Tibial artery (tissue), 4 donors: ENCODE measurements at regions not wholly inside any gene's neighbourhood (a gene's known extent, or its start where the extent isn't known, plus 50 kb on each side); places are given as distances from the start of the nearest gene placed in this dataset.
"Not testable (repeated sequence)": the region's sequence is repeated elsewhere in the genome, so short reads cannot be mapped to it uniquely, and the experiment has no call there.

ENCODE experiments used
- DNase-seq, 2 donors: peaks; one replicate each; pipeline ENCODE4 v3.0.0-alpha.2; 2019
- H3K27ac ChIP-seq, 2 donors: fragments of 200-600 bp; sonication (generic) in 1 of 2; 1 replicate in 1 of 2; 2 replicates in 1 of 2; pipeline ENCODE4 v1.5.1; 2018 to 2019; ENCODE audit warnings: mild to moderate bottlenecking in 1 of 2
- H3K27me3 ChIP-seq, 2 donors: fragments of 200-600 bp; sonication (generic) in 1 of 2; one replicate each; pipeline versions ENCODE4 v1.5.1 to v1.6.0; 2016 to 2019
- H3K36me3 ChIP-seq, 3 donors: fragments of 200-600 bp; sonication (generic) in 2 of 3; one replicate each; pipeline ENCODE4 v1.5.1; 2016 to 2019; ENCODE audit warnings: mild to moderate bottlenecking in 2 of 3
- H3K4me1 ChIP-seq, 4 donors: fragments of 200-600 bp; sonication (generic) in 2 of 4; 1 replicate in 3 of 4; 2 replicates in 1 of 4; pipeline ENCODE4 v1.5.1; 2016 to 2019
- H3K4me3 ChIP-seq, 2 donors: fragments of 200-600 bp; sonication (generic) in 1 of 2; 1 replicate in 1 of 2; 2 replicates in 1 of 2; pipeline ENCODE4 v1.5.1; 2018 to 2019; ENCODE audit warnings: mild to moderate bottlenecking in 2 of 2
- H3K9me3 ChIP-seq, 3 donors: fragments of 200-600 bp; sonication (generic) in 1 of 3; one replicate each; pipeline ENCODE4 v1.5.1; 2016 to 2019
- intact Hi-C: fragments of 100-400 bp; cut with DNase I; formaldehyde crosslinking; loops from one replicate; pipeline ENCODE4 v1.15.0; 2023; ENCODE audit warnings: low total_unique reads
- TF ChIP-seq, protein P1 (sequence below), 2 experiments: fragments of 200-600 bp in 1 of 2; fragments of 450-650 bp in 1 of 2; IDR thresholded peaks; one replicate each; pipeline ENCODE4 v1.5.1; 2017 to 2019; ENCODE audit warnings: antibody characterized with exemption in 2 of 2, mild to moderate bottlenecking in 1 of 2, moderate library complexity in 1 of 2

DNA sequence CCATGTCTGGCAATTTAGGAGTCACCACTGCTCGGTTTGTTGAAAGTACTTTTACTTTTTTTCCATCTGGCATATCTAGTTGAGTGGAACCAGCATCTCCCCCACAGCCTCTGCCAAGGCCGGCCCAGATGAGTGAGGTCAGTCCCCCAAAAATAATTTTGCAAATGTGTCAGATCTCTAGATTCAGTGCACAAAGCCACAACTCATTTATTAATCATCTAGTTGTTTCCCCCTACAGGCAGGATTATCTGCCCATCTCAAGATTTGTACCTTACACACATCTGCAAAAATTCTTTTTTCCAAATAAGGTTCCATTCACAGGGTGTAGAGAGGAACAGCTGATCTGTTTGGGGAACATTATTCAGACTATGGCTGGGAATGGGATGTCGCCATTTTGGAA lies 174.0 kb upstream of the MXRA5 start:
- TF ChIP-seq, protein P1, sequence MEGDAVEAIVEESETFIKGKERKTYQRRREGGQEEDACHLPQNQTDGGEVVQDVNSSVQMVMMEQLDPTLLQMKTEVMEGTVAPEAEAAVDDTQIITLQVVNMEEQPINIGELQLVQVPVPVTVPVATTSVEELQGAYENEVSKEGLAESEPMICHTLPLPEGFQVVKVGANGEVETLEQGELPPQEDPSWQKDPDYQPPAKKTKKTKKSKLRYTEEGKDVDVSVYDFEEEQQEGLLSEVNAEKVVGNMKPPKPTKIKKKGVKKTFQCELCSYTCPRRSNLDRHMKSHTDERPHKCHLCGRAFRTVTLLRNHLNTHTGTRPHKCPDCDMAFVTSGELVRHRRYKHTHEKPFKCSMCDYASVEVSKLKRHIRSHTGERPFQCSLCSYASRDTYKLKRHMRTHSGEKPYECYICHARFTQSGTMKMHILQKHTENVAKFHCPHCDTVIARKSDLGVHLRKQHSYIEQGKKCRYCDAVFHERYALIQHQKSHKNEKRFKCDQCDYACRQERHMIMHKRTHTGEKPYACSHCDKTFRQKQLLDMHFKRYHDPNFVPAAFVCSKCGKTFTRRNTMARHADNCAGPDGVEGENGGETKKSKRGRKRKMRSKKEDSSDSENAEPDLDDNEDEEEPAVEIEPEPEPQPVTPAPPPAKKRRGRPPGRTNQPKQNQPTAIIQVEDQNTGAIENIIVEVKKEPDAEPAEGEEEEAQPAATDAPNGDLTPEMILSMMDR (IDR thresholded peaks at IDR 0.05), result no peak
- no peak for DNase-seq
- Histone ChIP-seq H3K27me3 (no peaks in the 10 kb centered on the region), H3K9me3 (no peaks in the 10 kb centered on the region), H3K4me3 (no peak overlapping the region), H3K4me1 (no peaks in the 10 kb centered on the region), H3K27ac (no peak overlapping the region), H3K36me3 (no peaks in the 10 kb centered on the region)
- intact Hi-C loops, result no loop called here

DNA sequence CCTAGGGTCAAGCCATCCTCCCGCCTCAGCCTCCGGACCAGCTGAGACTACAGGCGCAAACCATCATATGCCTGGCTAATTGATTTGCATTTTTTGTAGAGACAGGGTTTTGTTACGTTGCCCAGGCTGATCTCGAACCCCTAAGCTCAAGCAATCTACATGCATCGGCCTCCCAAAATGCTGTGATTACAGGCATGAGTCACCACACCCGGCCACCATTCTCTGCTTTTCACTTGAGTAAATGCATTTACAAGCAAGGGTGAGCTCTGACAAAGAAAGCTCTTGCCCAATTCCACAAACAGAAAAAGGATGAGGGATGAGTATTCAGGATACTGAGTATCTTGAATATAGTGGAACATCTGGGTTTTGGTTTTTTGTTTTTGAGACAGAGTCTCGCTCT lies 172.9 kb upstream of the MXRA5 start:
- H3K9me3 ChIP-seq, H3K27me3 ChIP-seq, H3K4me3 ChIP-seq, DNase-seq, H3K36me3 ChIP-seq, H3K4me1 ChIP-seq, H3K27ac ChIP-seq, intact Hi-C loops: not testable (repeated sequence)

DNA sequence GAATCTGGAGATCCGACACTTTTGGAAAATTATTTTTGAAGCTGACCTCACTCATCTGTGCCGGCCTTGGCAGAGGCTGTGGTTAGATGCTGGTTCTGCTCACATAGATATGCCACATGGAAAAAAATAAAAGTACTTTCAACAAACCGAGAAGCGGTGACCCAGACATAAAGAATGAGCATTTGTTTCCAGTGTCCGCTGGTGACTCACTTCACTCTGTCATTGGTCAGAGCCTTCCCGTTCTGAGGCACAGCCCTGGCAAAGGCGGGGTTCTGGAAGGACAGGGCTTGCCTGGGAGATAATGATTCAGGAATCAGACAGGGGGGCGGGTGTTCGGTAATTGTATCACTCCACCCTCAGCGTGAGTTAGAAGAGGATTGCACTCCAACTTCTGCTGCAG lies 172.4 kb upstream of the MXRA5 start:
- Histone ChIP-seq H3K27me3 (no peaks in the 10 kb centered on the region), H3K4me1 (no peaks in the 10 kb centered on the region), H3K9me3 (no peaks in the 10 kb centered on the region), H3K27ac (no peak overlapping the region), H3K4me3 (no peak overlapping the region), H3K36me3 (no peaks in the 10 kb centered on the region)
- peak; percentile 37 to 71 for DNase-seq
- TF ChIP-seq, protein P1 (IDR thresholded peaks at IDR 0.05), result no peak
- intact Hi-C loops, result no loop called here

GRCh38 chrX:3516051-3516541 lies 169.6 kb upstream of the MXRA5 start:
- intact Hi-C loops, result no loop called here
- H3K27me3 ChIP-seq, result no peaks in the 10 kb centered on the region
- no peak for DNase-seq
- no peaks in the 10 kb centered on the region for H3K36me3 ChIP-seq
- no peak overlapping the region for H3K27ac ChIP-seq
- no peak overlapping the region for H3K4me3 ChIP-seq
- H3K4me1 ChIP-seq, result no peaks in the 10 kb centered on the region
- TF ChIP-seq, protein P1 (IDR thresholded peaks at IDR 0.05), result no peak
- H3K9me3 ChIP-seq, result no peaks in the 10 kb centered on the region

- DNase-seq, result no peak
- TF ChIP-seq, protein P1 (IDR thresholded peaks at IDR 0.05), result no peak
- Histone ChIP-seq H3K4me1 (no peaks in the 10 kb centered on the region), H3K9me3 (no peaks in the 10 kb centered on the region), H3K36me3 (no peaks in the 10 kb centered on the region), H3K27me3 (no peaks in the 10 kb centered on the region), H3K4me3 (no peak overlapping the region), H3K27ac (no peak overlapping the region)
- intact Hi-C loops, result no loop called here
These were observed 168.5 kb upstream of the MXRA5 start for GRCh38 chrX:3514996-3515395.

DNA sequence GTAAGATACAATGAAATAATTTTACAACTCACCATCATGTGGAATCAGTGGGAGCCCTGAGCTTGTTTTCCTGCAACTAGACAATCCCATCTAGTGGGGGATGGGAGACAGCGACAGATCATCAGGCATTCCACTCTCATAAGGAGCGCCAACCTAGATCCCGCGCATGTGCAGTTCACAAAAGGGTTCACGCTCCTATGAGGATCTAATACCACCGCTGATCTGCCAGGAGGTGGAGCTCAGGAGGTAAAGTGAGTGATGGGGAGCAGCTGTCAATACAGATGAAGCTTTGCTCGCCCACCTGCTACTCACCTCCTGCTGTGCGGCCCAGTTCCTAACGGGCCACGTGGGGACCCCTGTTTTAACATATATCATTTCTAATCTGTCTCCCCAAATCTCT lies 165.7 kb upstream of the MXRA5 start:
- intact Hi-C loops, H3K36me3 ChIP-seq, H3K4me3 ChIP-seq, H3K9me3 ChIP-seq, H3K27ac ChIP-seq, H3K27me3 ChIP-seq, H3K4me1 ChIP-seq, DNase-seq: not testable (repeated sequence)

- Histone ChIP-seq H3K9me3 (no peaks in the 10 kb centered on the region), H3K36me3 (no peaks in the 10 kb centered on the region), H3K4me3 (no peak overlapping the region), H3K27ac (no peak overlapping the region), H3K4me1 (no peaks in the 10 kb centered on the region), H3K27me3 (no peaks in the 10 kb centered on the region)
- no peak for DNase-seq
- TF ChIP-seq, protein P1 (IDR thresholded peaks at IDR 0.05), result no peak
- intact Hi-C loops, result no loop called here
These were observed 163.5 kb upstream of the MXRA5 start for GRCh38 chrX:3509934-3510333.
